DMS 273 (cell line): ENCODE measurements at regions not wholly inside any gene's neighbourhood (a gene's known extent, or its start where the extent isn't known, plus 50 kb on each side); places are given as distances from the start of the nearest gene placed in this dataset.

Source experiments
- DNase-seq: peaks from one replicate; lab custom pipeline; 2025; ENCODE audit not compliant: unreplicated experiment; lab: John Stamatoyannopoulos, UW

- DNase-seq, result peak; percentile 67
Measured at GRCh38 chr4:3818371-3818770, 52.2 kb downstream of the ADRA2C start.

- no peak for DNase-seq
Measured at GRCh38 chr4:3819210-3819919, 53.2 kb downstream of the ADRA2C start.

DNA sequence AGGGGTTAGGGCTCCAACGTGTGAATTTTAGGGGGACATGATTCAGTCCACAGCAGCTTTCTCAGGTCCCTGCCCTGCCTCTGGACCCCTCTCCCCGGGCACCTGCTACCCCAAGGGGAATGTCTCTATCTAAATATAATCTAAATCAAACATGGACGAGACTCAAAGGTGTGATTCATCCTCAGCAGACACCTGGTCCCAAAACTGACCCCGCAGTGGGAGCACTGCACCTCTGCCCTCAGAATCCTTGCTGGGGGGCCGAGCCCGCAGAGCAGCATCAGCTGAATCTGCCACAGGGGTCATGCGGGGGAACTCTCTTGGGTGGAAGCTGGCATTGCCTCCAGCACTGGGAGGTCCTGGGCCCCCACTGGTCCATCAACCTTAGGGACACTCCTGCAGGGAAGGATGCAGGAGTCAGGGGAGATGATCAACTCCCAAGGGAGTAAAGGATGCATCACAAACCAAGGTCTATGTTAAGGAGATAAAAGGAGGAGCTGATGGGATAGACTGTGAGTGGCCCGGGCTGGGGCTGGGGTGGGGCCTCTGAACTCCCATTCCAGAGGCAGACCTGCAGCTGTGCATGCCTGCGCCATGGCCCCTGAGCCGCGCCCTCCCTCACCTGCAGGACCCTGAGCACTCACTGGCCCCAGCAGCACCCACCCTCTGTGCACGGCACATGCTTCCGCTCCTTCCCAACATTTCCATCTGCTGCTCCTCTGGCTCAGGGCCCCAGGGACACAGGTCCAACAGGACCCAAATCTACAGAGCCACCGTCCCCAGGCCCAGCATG lies 54.0 kb downstream of the ADRA2C start:
- no peak for DNase-seq

DNA sequence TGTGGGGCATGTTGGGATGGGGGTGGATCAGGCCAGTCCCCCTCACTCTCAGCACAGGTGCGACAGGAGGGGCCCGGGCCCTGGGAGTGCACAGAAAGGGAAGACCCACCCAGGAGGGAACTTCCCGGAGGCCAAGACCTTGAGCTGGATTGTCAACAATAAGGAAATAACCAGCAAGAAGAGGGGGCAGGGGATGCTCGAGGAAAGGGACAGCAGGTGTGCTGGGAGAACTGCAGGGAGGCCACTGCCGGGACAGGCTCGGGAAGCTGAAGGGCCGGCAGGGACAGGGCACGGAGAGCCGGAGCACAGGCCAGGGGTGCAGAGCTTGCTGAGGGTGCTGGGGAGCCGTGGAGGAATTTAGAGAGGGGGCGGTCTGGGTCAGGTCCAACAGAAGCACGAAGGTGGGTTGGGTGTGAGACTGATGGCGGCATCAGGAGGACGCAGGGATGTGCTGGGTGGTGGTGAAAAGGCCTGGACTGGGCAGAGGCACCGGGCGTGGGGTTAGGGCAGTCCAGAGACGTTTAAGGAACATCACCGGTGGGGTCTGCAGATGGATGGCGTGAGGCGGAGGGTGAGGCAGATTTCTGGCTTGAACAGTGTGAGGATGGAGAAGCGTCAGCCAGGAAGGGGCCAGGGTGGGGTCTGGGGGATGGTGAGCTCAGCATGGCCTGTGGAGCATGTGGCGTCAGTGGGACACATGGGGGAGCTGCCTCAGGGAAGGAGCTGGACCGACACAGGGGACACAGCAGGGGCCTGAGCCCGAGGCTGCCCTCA lies 54.8 kb downstream of the ADRA2C start:
- no peak for DNase-seq

DNA sequence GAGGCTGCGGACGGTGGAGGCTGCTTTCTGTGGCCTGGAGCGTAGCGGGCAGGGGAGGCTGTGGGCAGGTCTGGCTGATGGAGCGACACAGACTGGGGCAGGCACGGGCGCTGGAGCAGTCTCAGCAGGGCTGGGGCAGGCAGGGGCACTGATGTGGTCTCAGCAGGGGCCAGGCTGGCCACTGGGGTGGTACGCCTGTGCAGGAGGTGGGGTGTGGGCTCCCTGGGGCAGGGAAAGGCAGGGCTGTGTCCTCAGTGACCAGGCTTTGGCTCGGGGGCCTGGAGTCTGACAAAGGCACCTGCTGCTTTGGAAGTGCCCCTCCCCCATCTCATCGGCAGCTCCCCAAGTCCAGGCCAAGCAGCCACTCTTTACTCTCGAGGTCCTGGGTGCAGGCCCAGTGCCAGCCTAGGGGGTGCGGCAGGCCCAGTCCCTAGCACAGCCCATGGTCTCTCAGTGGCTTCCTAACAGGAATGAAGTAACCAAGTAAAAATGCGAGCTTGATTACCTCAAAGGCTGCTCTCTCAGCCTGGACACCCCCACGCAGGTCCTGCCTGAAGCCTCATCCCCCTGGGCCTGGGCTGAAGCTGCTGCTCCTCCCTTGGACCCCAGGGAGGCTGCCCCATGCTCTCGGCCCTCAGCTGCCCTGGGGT lies 55.5 kb downstream of the ADRA2C start:
- DNase-seq, result peak; percentile 31

DNA sequence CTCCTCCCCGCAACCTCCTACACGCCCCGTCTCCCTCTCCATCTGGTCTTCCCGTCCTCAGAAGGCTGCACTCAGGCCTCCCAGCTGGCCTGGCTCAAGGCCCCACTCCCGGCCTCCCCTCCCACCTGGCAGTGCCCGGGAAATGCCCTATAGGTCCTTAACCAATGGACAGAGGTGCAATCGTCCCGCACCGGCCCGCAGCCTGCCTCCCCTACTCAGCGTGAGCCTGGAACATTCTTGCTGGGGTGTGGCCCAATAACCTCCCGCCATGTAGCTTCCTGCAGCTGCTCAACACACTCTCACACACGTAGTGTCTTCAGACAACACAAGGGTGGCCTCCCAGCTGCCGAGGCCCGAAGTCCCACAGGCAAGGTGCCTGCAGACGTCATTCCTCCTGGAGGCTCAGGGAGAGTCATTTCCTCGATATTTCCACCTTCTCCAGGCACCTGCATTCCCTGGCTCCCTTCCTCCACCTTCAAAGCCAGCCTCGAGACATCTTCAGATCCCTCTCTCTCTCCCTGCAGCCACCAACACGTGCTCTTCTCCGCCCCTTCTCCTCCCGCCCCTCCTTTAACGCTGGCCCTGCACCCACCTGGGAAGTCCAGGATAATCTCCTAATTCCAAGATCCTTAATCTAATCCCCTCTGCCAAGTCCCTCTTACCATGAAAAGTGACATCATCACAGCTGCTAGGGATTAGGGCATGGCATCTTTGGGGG lies 56.2 kb downstream of the ADRA2C start:
- peak; percentile 36 for DNase-seq

GRCh38 chr4:3823496-3824341 lies 57.5 kb downstream of the ADRA2C start:
- no peak for DNase-seq

DNA sequence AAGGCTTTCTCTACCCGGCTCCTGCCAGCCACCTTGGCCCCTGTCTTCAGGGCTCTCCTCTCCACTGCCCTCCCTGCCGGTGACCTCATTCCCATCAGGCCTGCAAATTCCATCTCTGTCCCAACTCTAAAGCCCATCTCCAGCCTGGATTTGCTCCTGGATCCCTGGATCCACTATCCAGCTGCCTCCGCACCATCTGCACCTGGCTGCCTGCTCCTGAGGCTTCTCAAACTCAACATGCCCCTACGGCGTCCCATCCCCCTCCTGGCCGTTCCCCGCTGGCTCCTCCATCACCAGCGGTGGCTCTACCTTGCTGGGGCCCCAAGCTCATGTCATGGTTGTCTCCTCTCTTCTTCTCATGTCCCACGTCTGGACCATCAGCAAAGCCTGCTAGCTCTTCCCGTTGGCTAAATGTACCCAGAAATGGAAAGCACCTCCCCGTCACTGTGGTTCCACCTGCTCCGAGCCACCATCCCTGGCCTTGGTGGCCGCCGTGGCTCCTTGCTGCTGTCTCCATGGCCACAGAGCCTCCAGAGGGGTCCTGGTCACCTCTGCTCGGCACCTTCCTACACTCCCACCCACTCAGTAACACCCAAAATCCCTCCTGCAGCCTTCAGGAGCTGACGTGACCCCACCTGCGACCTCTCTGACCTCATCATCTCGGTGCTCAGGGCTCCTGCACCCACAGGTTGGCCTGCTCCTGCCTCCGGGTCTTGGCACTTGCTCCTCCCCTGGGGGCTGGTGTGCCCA lies 58.5 kb downstream of the ADRA2C start:
- DNase-seq, result no peak

DNA sequence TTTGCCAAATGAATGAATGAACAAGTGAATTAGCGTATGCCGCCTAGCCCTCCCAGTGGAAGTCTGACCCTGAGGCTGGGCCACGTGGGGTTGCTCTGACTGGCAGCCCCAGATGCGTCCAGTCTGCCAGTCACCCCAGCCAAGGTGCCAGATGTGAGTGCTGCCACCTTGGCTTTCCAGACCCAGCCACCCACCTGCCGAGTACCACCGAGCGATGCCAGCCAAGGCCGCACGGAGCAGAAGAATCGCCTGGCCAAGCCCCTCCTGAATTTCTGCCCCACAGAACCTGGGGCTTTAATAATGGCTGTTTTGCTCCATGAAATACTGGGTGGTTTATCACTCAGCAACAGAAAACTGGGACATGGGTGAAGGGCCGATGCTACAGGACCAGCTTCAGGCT lies 59.3 kb downstream of the ADRA2C start:
- DNase-seq, result no peak

DNA sequence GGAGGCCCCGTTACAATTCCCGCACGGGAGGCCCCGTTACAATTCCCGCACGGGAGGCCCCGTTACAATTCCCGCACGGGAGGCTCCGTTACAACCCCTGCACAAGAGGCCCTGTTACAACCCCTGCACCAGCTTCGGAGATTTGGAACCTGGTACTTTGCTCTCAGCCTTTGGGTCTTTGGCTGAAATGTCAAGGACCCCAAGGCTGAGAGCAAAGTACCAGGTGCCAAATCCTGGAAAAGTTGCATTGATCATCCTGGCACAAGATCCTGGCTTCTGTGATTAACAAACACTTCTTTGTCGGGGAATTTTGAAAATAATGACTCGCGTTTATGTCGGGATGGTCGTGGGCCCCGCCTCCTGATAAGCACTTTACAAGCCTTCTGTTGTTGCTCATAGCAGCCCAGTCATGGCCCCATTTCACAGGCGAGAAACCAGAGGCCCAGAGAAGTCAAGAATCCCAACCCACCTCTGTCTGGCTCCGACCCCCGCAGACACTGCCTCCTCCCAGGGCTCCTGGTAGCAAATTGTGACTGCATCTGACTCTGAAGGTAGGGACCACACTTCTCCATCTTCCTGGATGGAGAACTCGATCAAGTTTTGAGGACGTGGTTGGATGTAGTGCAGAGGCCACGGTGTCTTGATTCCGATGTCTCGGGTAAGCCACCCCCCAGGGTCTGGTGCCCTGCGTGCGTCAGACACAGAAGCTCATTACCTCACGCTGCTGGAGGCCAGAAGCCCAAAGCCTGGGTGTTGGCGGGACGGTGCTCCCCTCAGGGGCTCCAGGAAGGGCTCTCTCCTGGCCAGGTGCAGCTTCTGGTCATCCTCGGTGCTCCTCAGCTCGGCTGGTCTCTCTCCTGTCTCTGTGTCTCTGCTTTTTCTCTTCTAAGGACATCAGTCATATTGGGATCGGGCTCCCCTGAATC lies 60.3 kb downstream of the ADRA2C start:
- no peak for DNase-seq

DNA sequence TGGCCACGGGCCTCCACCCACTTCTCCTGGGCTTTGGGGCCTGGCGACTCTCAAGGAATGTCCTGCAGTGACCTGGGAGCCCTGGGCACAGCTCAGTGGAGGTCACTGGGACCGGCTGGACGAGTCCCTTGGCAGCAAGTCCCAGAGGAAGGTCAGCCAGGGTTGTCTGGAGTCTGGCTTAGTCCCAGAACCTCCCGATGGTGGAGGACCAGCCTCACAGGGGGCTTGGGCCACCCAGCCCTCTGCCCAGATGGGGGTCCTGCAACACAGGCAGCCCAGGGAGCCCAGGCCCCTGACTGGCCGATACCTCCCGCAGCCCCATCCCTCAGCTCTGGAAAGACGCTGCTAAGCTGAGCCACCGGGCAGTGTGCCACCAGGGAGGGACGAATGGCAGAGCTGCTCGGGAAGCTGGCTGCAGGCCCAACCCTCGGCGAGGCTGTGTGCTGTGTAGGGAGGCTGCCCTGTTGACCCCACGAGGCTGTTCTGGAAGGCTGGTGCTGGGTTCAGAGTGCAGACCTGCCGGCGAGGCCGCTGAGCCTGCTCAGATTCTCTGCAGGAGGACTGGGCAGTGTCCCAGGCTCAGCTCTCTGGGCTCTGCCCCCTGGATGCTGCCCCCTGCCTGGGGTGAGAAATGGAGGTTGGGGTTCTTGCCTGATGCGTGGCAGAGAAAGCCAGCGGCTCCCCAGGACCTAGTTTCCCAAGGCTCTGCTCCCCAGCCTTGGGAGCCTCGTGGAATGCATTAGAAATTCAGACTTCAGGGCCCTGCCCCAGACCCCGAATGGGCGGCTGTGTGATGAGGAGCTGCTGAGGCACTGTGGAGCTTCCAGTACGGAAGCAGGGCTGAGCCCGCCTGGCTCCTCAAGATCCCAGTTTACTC lies 61.7 kb downstream of the ADRA2C start:
- peak; percentile 72 for DNase-seq

- no peak for DNase-seq
Measured at GRCh38 chr4:3828546-3828945, 62.4 kb downstream of the ADRA2C start.

GRCh38 chr4:3829211-3829955 lies 63.2 kb downstream of the ADRA2C start:
- no peak for DNase-seq

- DNase-seq, result no peak
Measured at GRCh38 chr4:3829956-3830773, 64.0 kb downstream of the ADRA2C start.

GRCh38 chr4:3830774-3831528 lies 64.8 kb downstream of the ADRA2C start:
- DNase-seq, result no peak
